GM18867 (cell line): ENCODE measurements at regions not wholly inside any gene's neighbourhood (a gene's known extent, or its start where the extent isn't known, plus 50 kb on each side); places are given as distances from the start of the nearest gene placed in this dataset.
"Not testable (repeated sequence)": the region's sequence is repeated elsewhere in the genome, so short reads cannot be mapped to it uniquely, and the experiment has no call there.

Experiments
- ATAC-seq: cut with Tn5 transposase; IDR thresholded peaks from one replicate; pipeline ENCODE4 v1.9.1; 2021; ENCODE audit warnings: mild to moderate bottlenecking, moderate library complexity; ENCODE audit not compliant: unreplicated experiment

DNA sequence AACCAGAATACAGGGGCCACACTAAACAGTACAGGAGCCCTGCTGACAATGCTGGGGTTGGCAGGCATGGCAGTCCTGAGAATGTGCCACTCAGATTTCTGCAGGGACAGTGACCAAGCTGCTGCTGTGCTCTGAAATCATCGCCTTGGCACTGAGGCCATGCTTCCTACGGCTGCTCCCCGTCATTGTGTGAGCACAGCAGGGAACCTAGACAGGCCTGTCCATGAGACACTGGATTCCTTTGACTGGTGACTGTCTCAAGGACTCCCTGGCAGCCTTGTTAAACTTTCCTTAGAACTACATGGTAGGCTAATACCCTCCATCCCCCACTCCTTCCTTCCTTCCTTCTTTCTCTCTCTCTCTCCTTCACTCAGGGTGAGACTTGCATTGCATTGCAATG is 111.4 kb downstream of the LUZP4 start:
- ATAC-seq = no peak

- no peak for ATAC-seq
Measured at GRCh38 chrX:115402299-115402698, 112.8 kb downstream of the LUZP4 start.

DNA sequence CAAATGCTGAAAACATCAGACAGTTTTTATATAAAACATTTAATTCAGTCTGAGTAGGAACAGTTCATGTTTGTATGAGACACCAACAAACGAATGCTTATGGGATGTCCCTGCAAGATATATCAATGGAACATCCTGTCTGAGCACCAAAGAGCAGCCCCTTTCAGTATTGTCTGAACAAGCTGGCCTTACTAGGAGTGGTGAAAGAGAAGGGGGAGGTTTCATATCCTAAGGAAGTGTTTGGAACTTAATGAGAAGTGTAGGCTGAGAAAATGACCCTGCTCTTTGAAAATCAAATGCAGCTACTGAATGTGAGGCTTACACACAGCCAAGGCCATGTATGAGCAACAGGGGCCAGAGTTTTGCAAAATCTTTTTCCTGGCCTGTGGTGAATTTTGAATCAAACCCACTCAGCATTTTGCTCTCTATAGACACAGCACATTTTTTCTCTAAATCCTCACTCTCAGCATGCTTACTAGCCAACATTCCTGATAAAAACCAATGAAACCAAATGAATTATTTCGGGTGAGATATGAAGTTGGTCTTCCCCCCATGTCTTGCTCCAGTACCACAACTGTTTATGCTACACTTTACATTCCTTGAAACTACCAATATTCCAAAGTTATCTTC is 119.4 kb downstream of the LUZP4 start:
- no peak for ATAC-seq

GRCh38 chrX:115409551-115409950 is 120.0 kb downstream of the LUZP4 start:
- no peak for ATAC-seq

DNA sequence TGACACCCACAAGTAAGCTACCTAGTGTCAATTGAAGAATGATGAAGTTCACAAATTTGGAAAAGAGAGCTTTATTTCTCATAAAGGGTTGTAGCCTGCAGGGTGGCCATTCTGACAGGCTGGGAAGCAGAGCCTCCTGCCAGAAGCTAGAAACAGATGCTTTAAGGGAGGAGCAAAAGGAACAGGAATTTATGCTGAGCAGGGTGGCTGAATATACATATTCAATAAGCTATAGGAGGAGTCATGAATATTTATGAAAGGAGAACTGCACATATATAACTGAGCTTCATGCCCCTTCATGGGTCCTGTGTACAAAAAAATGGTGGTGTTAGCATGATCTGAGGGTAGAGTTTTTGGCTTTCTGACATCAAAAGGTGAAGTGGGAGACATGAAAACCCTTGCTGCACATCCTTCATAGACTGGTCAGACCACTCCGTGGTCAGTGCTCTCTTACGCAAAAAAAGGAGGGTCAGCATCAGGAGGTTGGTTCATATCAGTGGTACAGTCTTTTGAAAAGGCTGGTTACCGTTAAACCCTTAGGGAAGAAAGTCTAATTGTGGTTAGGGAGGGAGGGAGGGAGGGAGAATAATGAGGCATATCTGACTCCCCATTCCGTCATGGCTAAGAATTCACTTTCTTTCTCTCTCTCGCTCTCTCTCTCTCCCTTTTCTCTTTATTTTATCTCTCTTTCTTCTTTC is 121.4 kb downstream of the LUZP4 start:
- no peak for ATAC-seq

DNA sequence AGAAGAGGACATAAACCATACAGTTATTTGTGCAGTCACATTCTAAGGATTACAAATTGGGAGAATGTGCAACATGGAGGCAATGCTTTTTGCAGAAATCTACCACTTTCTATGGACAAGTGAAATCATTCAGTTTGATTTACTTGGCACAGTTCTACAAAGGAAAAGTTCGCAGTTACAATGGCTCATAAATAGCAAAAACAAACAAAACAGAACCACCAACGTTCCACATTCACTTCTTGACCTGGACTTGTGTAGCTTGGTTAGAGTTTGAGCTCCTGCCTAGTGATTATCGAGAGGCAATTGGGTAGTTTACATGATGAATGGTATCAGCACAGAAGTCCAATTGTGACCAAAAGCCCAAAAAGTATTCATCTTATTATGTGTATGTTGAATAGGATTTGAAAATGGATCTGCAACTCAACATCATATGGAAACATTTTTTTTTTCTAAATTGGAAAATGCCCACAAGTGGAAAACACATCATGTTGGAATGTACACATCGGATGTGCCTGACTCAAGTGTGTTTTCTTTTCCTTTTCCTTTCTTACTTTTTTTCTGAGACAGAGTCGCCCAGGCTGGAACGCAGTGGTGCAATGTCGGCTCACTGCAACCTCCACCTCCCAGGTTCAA is 123.8 kb downstream of the LUZP4 start:
- ATAC-seq = no peak

DNA sequence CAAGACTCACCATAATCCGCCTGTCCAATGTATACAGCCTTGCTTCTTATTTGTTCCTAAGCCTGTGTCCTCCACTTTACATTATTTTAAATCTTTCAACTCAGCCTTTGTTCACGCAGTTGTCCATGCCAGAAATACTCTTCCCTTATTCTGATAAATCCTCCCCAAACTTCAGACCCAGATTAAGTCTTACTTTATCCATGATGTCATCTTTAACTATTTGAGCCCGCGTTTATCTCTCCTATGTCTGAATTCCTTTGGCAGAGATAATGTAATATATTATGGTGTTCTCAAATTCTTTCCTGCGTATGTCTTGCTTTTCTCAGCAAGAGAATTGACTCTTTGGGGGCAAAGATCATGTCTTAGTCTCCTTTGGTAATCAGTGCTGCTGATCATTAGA is 129.6 kb downstream of the LUZP4 start:
- no peak for ATAC-seq

- no peak for ATAC-seq
Measured at GRCh38 chrX:115423086-115423485, 133.6 kb downstream of the LUZP4 start.

GRCh38 chrX:115425359-115425758 is 135.6 kb upstream of the PLS3 start:
- ATAC-seq = no peak

- no peak for ATAC-seq
Measured at GRCh38 chrX:115427861-115428410, 133.0 kb upstream of the PLS3 start.

DNA sequence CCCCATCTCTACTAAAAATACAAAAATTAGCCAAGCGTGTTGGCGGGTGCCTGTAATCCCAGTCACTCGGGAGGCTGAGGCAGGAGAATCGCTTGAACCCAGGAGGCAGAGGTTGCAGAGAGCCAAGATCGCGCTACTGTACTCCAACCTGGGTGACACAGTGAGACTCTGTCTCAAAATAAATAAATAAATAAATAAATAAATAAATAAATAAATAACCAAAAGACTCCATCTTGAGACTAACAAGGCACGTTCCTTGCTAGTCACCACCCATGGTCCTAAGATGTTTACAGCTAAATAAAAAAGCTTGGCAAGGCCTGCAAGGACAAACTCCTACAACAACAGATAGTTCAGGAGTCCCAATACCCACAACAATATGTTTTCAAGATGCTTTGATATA is 126.1 kb upstream of the PLS3 start:
- ATAC-seq = not testable (repeated sequence)

GRCh38 chrX:115437841-115438595 is 123.0 kb upstream of the PLS3 start:
- no peak for ATAC-seq

GRCh38 chrX:115448146-115448545 is 112.8 kb upstream of the PLS3 start:
- ATAC-seq = no peak

DNA sequence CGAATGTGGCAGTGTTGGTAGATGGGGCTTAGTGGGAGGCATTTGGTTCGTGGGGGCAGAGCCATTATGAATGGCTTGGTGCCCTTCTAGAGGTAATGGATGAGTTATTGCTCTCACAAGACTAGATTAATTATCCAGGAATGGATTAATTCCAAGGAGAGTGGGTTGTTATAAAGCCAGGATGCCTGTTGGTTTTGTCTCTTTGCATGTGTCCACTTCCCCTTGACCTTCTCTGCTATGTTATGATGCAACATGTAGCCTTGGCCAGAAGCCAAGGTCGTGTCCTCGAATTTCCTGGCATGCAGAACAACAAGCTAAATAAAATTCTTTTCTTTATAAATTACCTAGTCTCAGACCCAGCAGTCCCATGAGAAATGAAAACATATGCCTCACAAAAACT is 111.2 kb upstream of the PLS3 start:
- ATAC-seq = no peak

DNA sequence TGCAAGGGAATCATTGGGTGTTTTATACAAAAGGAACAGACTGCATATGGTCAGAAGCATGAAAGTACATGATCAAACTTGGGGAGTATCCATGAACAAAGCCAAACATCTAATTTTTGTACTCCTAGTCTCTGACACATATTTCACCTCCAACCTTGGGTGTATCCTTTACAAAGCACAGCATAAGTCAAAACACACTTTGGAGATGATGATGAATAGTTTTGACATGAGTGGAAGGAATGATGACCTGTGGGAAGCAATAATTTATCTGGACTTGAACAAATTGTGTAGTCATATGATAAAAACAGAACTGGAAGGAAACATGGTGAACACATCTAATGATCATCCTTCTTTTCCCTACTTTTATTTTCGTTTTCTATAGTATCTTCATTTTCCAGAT is 108.7 kb upstream of the PLS3 start:
- no peak for ATAC-seq

GRCh38 chrX:115459883-115460880 is 100.8 kb upstream of the PLS3 start:
- no peak for ATAC-seq

GRCh38 chrX:115462406-115462805 is 98.6 kb upstream of the PLS3 start:
- ATAC-seq = no peak

DNA sequence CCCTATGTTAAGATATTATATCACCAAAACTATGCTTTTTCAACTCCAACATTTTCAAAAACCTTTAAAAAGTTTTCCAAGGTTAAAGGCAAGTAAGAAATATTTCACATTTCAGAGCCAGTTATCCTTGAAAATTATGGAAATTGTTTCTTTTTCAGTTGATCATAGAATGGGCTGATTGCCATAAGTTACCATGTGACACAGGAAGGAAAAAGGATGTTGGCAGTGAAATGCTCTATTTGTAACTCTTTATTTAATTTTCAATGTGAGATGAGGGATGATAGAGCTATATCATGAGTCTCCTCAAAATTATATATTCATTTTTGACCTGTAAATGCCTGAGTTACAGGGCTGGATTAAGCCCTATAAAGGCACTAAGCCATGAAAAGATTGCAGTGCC is 93.0 kb upstream of the PLS3 start:
- ATAC-seq = no peak

GRCh38 chrX:115472131-115472530 is 88.8 kb upstream of the PLS3 start:
- ATAC-seq = no peak

DNA sequence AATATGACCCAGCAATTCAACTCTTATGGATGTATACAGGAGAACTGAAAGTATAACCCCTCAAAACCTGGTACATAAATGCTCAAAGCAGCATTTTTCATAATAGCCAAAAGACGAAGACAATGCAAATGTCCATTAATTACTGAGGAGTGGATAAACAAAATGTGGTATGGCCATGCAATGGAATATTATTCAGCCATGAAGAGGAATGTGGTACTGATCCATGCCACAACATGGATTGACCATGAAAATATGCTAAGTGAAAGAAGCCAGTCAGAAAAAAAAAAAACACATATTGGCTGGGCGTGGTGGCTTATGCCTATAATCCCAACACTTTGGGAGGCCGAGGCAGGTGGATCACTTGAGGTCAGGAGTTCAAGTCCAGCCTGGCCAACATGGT is 74.5 kb upstream of the PLS3 start:
- no peak for ATAC-seq
